GM19463 (cell line): ENCODE measurements at regions not wholly inside any gene's neighbourhood (a gene's known extent, or its start where the extent isn't known, plus 50 kb on each side); places are given as distances from the start of the nearest gene placed in this dataset.

ENCODE experiments used
- ATAC-seq: cut with Tn5 transposase; IDR thresholded peaks from one replicate; pipeline ENCODE4 v1.9.1; 2021; ENCODE audit warnings: mild to moderate bottlenecking, moderate library complexity; ENCODE audit not compliant: unreplicated experiment

- ATAC-seq = no peak
These were observed 390.1 kb upstream of the EEF2KMT start for GRCh38 chr16:5487728-5488127.

- no peak for ATAC-seq
These were observed 384.7 kb upstream of the EEF2KMT start for GRCh38 chr16:5482256-5482655.

DNA sequence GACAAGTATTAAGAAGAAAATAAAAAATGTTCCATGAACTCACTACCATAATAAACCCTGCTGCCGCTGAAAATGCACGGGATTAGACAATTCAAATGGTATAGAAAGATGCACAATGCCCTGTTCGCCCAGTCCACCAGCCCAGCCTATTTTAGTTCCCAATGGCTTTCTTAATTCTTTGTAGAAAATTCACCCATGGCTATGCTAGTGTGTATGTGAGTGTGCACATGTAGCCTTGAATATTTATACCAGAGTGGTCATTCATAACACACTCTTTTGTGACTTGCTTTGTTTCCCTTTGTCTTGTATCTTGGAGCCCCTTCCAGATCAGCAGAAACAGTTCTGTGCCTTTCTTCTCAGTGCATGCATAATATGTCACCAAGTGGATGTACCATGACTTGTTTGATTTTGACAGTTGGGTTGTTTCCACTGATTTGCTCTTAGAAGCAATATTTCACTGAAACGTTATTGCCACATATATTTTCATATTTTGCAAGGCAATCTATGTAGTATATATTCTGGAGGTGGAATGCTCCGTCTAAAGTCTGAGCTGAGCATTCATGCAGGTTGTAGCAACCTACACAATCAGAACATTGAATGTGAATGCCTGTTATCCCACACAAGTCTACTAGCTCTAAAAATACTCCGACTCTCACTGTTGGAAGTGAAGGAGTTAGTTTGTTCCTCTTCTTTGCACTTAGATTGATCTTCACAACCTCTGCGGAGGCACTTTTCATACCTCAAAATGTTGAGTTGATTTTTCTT lies 383.0 kb upstream of the EEF2KMT start:
- ATAC-seq = no peak

- ATAC-seq = no peak
These were observed 382.3 kb upstream of the EEF2KMT start for GRCh38 chr16:5479926-5480325.

DNA sequence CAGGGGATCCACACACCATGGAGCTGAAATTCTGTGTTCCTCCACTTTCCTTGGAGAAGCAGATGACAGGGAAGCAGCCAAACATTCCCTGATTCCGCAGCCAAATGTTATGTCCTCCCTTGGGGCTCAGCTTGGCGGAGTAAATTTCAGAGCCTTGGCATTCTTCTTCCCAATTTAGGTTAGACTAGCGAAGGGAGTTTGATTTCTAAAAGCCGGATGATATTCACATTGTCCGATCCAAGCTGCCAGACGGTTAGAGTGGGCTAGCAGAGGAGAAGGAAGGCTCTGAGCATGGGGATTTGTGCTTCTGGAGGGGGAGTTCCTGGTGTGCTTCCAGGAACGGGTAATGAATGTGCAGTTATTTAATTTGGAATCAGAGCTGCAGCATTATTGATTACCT lies 380.4 kb upstream of the EEF2KMT start:
- ATAC-seq = no peak

- no peak for ATAC-seq
These were observed 379.7 kb upstream of the EEF2KMT start for GRCh38 chr16:5477251-5477650.

- no peak for ATAC-seq
These were observed 375.0 kb upstream of the EEF2KMT start for GRCh38 chr16:5472552-5472951.

GRCh38 chr16:5468488-5468887 lies 370.9 kb upstream of the EEF2KMT start:
- ATAC-seq = no peak

- ATAC-seq = no peak
These were observed 370.0 kb upstream of the EEF2KMT start for GRCh38 chr16:5467552-5467951.

- ATAC-seq = no peak
These were observed 369.0 kb upstream of the EEF2KMT start for GRCh38 chr16:5466551-5466950.

GRCh38 chr16:5465714-5466113 lies 368.1 kb upstream of the EEF2KMT start:
- no peak for ATAC-seq

GRCh38 chr16:5463820-5464219 lies 366.2 kb upstream of the EEF2KMT start:
- no peak for ATAC-seq

GRCh38 chr16:5461574-5461973 lies 364.0 kb upstream of the EEF2KMT start:
- no peak for ATAC-seq

GRCh38 chr16:5461141-5461540 lies 363.5 kb upstream of the EEF2KMT start:
- ATAC-seq = no peak

DNA sequence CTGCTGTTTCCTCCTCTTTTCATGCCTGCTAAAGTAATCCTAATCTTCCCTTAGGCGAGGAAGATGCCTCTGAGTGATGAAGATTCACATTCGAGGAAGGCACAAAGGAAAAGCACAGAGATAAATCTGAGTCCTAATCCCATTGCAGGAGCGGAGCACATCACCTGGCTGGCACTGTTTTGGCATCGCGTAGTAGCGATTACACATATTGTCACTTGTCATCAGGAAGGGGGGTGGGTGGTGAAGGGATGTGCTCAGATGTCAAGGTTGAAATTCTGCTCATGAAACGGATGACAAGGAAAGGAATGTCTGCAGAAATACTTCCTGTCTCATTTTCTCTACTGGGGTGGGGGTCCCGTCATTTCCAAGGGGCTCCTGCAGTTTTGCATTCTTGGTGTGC lies 363.1 kb upstream of the EEF2KMT start:
- ATAC-seq = no peak

DNA sequence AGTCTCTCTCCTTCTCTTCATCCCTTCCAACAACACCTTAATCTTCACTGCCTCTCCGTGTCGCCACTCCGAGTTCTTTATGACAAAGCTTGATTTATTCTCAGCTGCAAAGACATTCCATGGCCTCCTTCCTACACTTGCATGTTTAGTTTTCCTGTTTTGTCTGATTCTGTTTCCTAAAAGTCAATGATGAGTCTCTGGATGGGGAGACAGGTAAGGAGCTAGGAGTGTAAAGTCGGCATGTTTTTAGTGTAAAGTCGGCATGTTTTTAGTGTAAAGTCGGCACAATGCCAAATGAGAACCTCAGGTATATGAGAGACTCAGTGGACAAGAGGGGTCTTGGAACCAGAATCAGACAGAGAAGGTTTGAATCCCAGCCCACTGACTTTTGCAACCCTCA lies 362.3 kb upstream of the EEF2KMT start:
- ATAC-seq = no peak

- no peak for ATAC-seq
These were observed 357.5 kb upstream of the EEF2KMT start for GRCh38 chr16:5455110-5455509.

- no peak for ATAC-seq
These were observed 356.8 kb upstream of the EEF2KMT start for GRCh38 chr16:5454349-5454748.

- ATAC-seq = no peak
These were observed 354.0 kb upstream of the EEF2KMT start for GRCh38 chr16:5451641-5452040.

GRCh38 chr16:5450409-5451104 lies 353.0 kb upstream of the EEF2KMT start:
- ATAC-seq = no peak

DNA sequence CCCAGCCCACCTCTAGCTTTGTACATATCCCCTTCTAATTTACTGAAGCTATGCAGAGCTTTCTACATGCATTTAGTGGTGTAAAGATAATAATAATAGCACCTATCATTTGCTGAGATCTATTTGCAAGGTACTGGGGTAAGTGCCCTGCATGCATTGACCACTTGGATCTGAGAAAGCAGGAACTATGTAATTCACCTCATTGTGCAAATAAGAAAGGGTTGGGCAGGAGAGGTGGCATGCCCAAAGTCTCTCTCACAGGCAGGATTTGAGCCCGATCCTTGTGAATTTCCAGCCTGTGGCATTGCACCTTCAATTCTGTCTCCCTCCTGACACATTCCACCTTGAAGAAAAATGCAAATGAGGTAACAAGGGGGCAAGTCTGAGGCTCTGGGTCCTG lies 352.3 kb upstream of the EEF2KMT start:
- ATAC-seq = no peak

GRCh38 chr16:5448798-5449197 lies 351.2 kb upstream of the EEF2KMT start:
- no peak for ATAC-seq

DNA sequence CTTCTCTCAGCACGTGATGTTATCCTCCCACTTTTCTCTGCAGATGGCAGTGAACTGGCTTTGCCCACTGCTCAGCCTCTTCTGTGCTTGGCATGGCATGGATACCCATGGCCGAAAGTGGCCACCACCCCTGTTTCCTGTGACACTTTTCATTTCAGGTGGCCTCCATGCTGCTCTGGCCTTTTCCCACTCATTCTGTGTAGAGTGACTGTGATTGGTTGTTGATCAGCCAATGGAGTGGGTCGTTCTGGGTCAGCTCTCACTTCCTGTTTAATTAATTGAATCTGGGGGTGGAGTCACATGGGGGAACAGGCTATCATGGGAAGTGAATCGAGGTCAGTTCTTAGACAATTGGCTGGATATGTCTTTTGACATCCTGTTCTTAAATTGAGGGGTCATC lies 350.1 kb upstream of the EEF2KMT start:
- no peak for ATAC-seq
